ENCODE measurements at regions not wholly inside any gene's neighbourhood (a gene's known extent, or its start where the extent isn't known, plus 50 kb on each side); places are given as distances from the start of the nearest gene placed in this dataset.

GRCh38 chr6:159595173-159595572 is 97.9 kb downstream of the SOD2 start:
- Mint-ChIP-seq H3K9me3 (ENCODE audit: insufficient read depth) (no peaks in the 10 kb centered on the region), H3K27me3 (no peaks in the 10 kb centered on the region), H3K27ac (no peak overlapping the region), H3K4me1 (no peaks in the 10 kb centered on the region), H3K4me3 (no peak overlapping the region)
- 52% methylated on average over 2 of the region's 3 CpGs for WGBS (ENCODE audit: insufficient coverage)
- H3K36me3 ChIP-seq (replicated peaks in 1 of 2; ENCODE audit: control extremely low read depth in 1 of 2, control insufficient read depth in 1 of 2, extremely low read depth in 1 of 2, insufficient read depth in 2 of 2, low read length in 1 of 2): no peaks in the 10 kb centered on the region
- DNase-seq (no peak), ATAC-seq (ENCODE audit: low read depth) (no peak)
- H3K79me2 ChIP-seq (ENCODE audit: control insufficient read depth, insufficient read depth, low read length): no peaks in the 10 kb centered on the region
- no peaks in the 10 kb centered on the region for H3K4me1 ChIP-seq (ENCODE audit: control insufficient read depth in 2 of 2, insufficient read depth in 2 of 2, low read length in 2 of 2)
- no peak overlapping the region for H3K4me2 ChIP-seq (replicated peaks; ENCODE audit: low read depth, low read length, poor library complexity, severe bottlenecking)
- intact Hi-C loops (cut with micrococcal nuclease): no loop called here
- ChIA-PET CTCF (no interaction called here), POLR2A (no interaction called here)
- H3K9me3 ChIP-seq (ENCODE audit: control extremely low read depth in 1 of 3, control insufficient read depth in 2 of 3, insufficient read depth in 1 of 3, low read length in 2 of 3): no peaks in the 10 kb centered on the region
- no peak overlapping the region for H3K27ac ChIP-seq (ENCODE audit: low read length in 2 of 2)
- H3K27me3 ChIP-seq (replicated peaks in 1 of 4; ENCODE audit: control extremely low read depth in 1 of 4, control insufficient read depth in 3 of 4, insufficient read depth in 4 of 4, low read length in 3 of 4): no peaks in the 10 kb centered on the region
- TF ChIP-seq EZH2 (IDR thresholded peaks at IDR 0.05; ENCODE audit: borderline replicate concordance, insufficient read depth, low read depth, low read length, poor library complexity, severe bottlenecking): no peak
- no peak for TF ChIP-seq CTCF (IDR thresholded peaks at IDR 0.05)
- H4K20me1 ChIP-seq (ENCODE audit: control insufficient read depth, insufficient read depth, low read length, poor library complexity, severe bottlenecking): no peaks in the 10 kb centered on the region
- no peak overlapping the region for H2AFZ ChIP-seq (ENCODE audit: insufficient read depth, low read depth, low read length, poor library complexity, severe bottlenecking)
- H3K9ac ChIP-seq (ENCODE audit: low read length): no peak overlapping the region
- no peak overlapping the region for H3K4me3 ChIP-seq (ENCODE audit: control extremely low read depth in 1 of 5, extremely low read depth in 1 of 5, insufficient read depth in 1 of 5, low read depth in 2 of 5, low read length in 4 of 5)

GRCh38 chr6:159594750-159595117 is 98.3 kb downstream of the SOD2 start:
- Histone ChIP-seq H3K27me3 (replicated peaks in 1 of 4; ENCODE audit: control extremely low read depth in 1 of 4, control insufficient read depth in 3 of 4, insufficient read depth in 4 of 4, low read length in 3 of 4) (no peaks in the 10 kb centered on the region), H3K9ac (ENCODE audit: low read length) (no peak overlapping the region), H3K36me3 (replicated peaks in 1 of 2; ENCODE audit: control extremely low read depth in 1 of 2, control insufficient read depth in 1 of 2, extremely low read depth in 1 of 2, insufficient read depth in 2 of 2, low read length in 1 of 2) (no peaks in the 10 kb centered on the region), H2AFZ (ENCODE audit: insufficient read depth, low read depth, low read length, poor library complexity, severe bottlenecking) (no peak overlapping the region), H3K4me3 (ENCODE audit: control extremely low read depth in 1 of 5, extremely low read depth in 1 of 5, insufficient read depth in 1 of 5, low read depth in 2 of 5, low read length in 4 of 5) (no peak overlapping the region), H3K27ac (ENCODE audit: low read length in 2 of 2) (no peak overlapping the region), H3K79me2 (ENCODE audit: control insufficient read depth, insufficient read depth, low read length) (no peaks in the 10 kb centered on the region), H4K20me1 (ENCODE audit: control insufficient read depth, insufficient read depth, low read length, poor library complexity, severe bottlenecking) (no peaks in the 10 kb centered on the region), H3K9me3 (ENCODE audit: control extremely low read depth in 1 of 3, control insufficient read depth in 2 of 3, insufficient read depth in 1 of 3, low read length in 2 of 3) (no peaks in the 10 kb centered on the region), H3K4me2 (replicated peaks; ENCODE audit: low read depth, low read length, poor library complexity, severe bottlenecking) (no peak overlapping the region), H3K4me1 (ENCODE audit: control insufficient read depth in 2 of 2, insufficient read depth in 2 of 2, low read length in 2 of 2) (no peaks in the 10 kb centered on the region)
- ChIA-PET POLR2A (no interaction called here), CTCF (no interaction called here)
- no peak overlapping the region for H3K27ac Mint-ChIP-seq
- TF ChIP-seq CTCF (IDR thresholded peaks at IDR 0.05): no peak
- no peak for TF ChIP-seq EZH2 (IDR thresholded peaks at IDR 0.05; ENCODE audit: borderline replicate concordance, insufficient read depth, low read depth, low read length, poor library complexity, severe bottlenecking)
- no peak for DNase-seq
- intact Hi-C loops (cut with micrococcal nuclease): no loop called here
- no CpG with 5 or more reads among the region's 1 CpG for WGBS (ENCODE audit: insufficient coverage)
- no peaks in the 10 kb centered on the region for H3K4me1 Mint-ChIP-seq
- H3K4me3 Mint-ChIP-seq: no peak overlapping the region
- ATAC-seq (ENCODE audit: low read depth): no peak
- no peaks in the 10 kb centered on the region for H3K9me3 Mint-ChIP-seq (ENCODE audit: insufficient read depth)
- no peaks in the 10 kb centered on the region for H3K27me3 Mint-ChIP-seq

Data from B cell (primary cell).